ENCODE measurements at regions not wholly inside any gene's neighbourhood (a gene's known extent, or its start where the extent isn't known, plus 50 kb on each side); places are given as distances from the start of the nearest gene placed in this dataset.
"Not testable (repeated sequence)": the region's sequence is repeated elsewhere in the genome, so short reads cannot be mapped to it uniquely, and the experiment has no call there.

DNA sequence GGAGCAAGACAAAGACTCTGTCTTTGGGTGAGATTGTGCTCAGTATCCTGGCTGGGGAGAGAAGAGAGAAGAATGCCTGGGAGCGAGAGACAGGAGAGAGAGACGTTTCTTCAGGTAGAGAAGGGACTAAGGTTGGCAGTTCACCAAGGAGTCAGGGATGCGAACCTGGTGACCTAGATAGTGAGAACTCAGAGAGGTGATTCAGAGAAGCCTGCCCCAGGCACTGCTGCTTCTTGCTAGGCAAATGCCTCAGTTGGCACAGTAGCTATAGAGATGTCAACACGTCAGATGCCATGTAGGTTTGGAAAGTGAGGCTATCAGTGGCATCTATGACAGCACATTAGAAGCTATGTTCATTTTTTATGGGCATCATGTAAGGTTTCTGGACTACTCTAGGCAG lies 231.6 kb upstream of the VLDLR start:
- no peaks in the 10 kb centered on the region for H3K27me3 ChIP-seq (ENCODE audit: control insufficient read depth in 2 of 2, insufficient read depth in 2 of 2, low read length in 2 of 2)
- no peaks in the 10 kb centered on the region for H3K4me1 ChIP-seq (replicated peaks in 1 of 2; ENCODE audit: control insufficient read depth in 2 of 2, insufficient read depth in 2 of 2, low read length in 2 of 2)
- no peaks in the 10 kb centered on the region for H3K9me1 ChIP-seq (ENCODE audit: control insufficient read depth, insufficient read depth, low read length)
- no peak for ATAC-seq
- FAIRE-seq = no peak
- BruUV-seq (replicated peaks) = no TSS peak
- no peak overlapping the region for H3K27ac ChIP-seq (ENCODE audit: extremely low read depth, low read depth, low read length)
- no peak overlapping the region for H3K9ac ChIP-seq (ENCODE audit: insufficient read depth in 1 of 2, low read depth in 2 of 2, low read length in 2 of 2)
- 0% methylated on average over 2 of the region's 4 CpGs for WGBS (ENCODE audit: insufficient coverage, low coverage, missing lambda C conversion rate)
- H3K4me3 ChIP-seq = no peak overlapping the region
- in situ Hi-C loops (cut with MboI) (no loop called here), intact Hi-C loops (cut with micrococcal nuclease) (no loop called here)
- H4K20me1 ChIP-seq (replicated peaks; ENCODE audit: control insufficient read depth, insufficient read depth, low read length) = no peaks in the 10 kb centered on the region
- TF ChIP-seq ZNF184 (CRISPR knock-in tag; IDR thresholded peaks at IDR 0.05) = no peak
- TF ChIP-seq TARDBP (IDR thresholded peaks at IDR 0.05) = no peak
- TF ChIP-seq SUPT5H (IDR thresholded peaks at IDR 0.05) = no peak
- CTCF ChIA-PET (ENCODE audit: low intra/inter-chr PET ratio) = no interaction called here
- DNase-seq (ENCODE audit: extremely low read depth in 1 of 4, low spot score in 3 of 4) = no peak
- H3K79me2 ChIP-seq (ENCODE audit: control insufficient read depth, insufficient read depth, low read length) = no peaks in the 10 kb centered on the region
- POLR2A ChIA-PET = no interaction called here
- no peaks in the 10 kb centered on the region for H3K9me3 ChIP-seq (replicated peaks; ENCODE audit: control insufficient read depth, insufficient read depth, low read depth, low read length)
- H2AFZ ChIP-seq (ENCODE audit: low read depth, low read length) = no peak overlapping the region
- no peak overlapping the region for H3K4me2 ChIP-seq (ENCODE audit: insufficient read depth, low read length)
- H3K36me3 ChIP-seq (ENCODE audit: control insufficient read depth, insufficient read depth, low read length) = no peaks in the 10 kb centered on the region

DNA sequence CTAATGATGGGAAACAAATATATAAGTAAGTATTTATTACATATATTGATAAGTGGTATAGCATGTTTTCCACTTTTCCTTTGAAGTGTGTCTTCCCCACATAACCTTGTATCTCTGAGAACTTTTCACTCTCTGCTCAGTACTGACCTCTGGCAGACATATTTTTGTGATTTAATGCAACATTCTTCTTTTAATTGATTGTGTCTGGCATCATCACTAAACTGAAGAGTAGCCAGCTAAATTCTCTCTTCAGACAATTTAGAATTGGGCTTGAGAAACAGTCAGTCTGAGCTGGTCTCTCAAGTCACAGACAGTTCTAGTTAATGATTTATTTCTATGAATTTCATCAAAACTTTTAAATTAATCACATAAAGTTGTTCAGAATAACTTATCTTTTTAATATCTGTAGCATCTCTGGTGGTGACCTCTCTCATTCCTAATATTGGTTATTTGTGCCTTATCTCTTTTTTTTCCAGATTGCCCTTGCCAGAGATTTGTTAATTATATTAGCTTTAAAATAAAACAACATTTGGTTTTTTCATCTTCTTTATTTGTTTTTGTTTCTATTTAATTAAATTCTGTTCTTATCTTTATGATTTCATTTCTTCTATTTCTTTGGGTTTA lies 230.0 kb upstream of the VLDLR start:
- H3K9me3 ChIP-seq (replicated peaks; ENCODE audit: control insufficient read depth, insufficient read depth, low read depth, low read length); H3K36me3 ChIP-seq (ENCODE audit: control insufficient read depth, insufficient read depth, low read length); ATAC-seq; H3K27me3 ChIP-seq (ENCODE audit: control insufficient read depth in 2 of 2, insufficient read depth in 2 of 2, low read length in 2 of 2); BruUV-seq (replicated peaks); H3K4me1 ChIP-seq (replicated peaks in 1 of 2; ENCODE audit: control insufficient read depth in 2 of 2, insufficient read depth in 2 of 2, low read length in 2 of 2); H2AFZ ChIP-seq (ENCODE audit: low read depth, low read length); CTCF ChIA-PET (ENCODE audit: low intra/inter-chr PET ratio); intact Hi-C loops (cut with micrococcal nuclease); H3K79me2 ChIP-seq (ENCODE audit: control insufficient read depth, insufficient read depth, low read length); H3K4me2 ChIP-seq (ENCODE audit: insufficient read depth, low read length); H3K9me1 ChIP-seq (ENCODE audit: control insufficient read depth, insufficient read depth, low read length); DNase-seq (ENCODE audit: extremely low read depth in 1 of 4, low spot score in 3 of 4); H4K20me1 ChIP-seq (replicated peaks; ENCODE audit: control insufficient read depth, insufficient read depth, low read length); POLR2A ChIA-PET; FAIRE-seq; in situ Hi-C loops (cut with MboI); H3K9ac ChIP-seq (ENCODE audit: insufficient read depth in 1 of 2, low read depth in 2 of 2, low read length in 2 of 2); H3K4me3 ChIP-seq; H3K27ac ChIP-seq (ENCODE audit: extremely low read depth, low read depth, low read length): not testable (repeated sequence)

DNA sequence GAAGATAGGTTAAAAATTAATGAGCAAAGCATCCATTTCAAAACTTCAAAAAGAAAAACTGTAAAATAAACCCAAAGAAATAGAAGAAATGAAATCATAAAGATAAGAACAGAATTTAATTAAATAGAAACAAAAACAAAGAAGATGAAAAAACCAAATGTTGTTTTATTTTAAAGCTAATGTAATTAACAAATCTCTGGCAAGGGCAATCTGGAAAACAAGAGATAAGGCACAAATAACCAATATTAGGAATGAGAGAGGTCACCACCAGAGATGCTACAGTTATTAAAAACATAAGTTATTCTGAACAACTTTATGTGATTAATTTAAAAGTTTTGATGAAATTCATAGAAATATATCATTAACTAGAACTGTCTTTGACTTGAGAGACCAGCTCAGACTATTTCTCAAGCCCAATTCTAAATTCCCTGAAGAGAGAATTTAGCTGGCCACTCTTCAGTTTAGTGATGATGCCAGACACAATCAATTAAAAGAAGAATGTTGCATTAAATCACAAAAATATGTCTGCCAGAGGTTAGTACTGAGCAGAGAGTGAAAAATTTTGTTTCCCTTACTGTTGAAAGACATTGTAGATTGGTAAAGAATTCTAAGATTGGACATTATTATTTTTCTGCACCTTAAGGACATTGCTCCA lies 227.4 kb upstream of the VLDLR start:
- intact Hi-C loops (cut with micrococcal nuclease); H3K27ac ChIP-seq (ENCODE audit: extremely low read depth, low read depth, low read length); FAIRE-seq; ATAC-seq; H4K20me1 ChIP-seq (replicated peaks; ENCODE audit: control insufficient read depth, insufficient read depth, low read length); H3K27me3 ChIP-seq (ENCODE audit: control insufficient read depth in 2 of 2, insufficient read depth in 2 of 2, low read length in 2 of 2); H3K36me3 ChIP-seq (ENCODE audit: control insufficient read depth, insufficient read depth, low read length); H3K4me3 ChIP-seq; H3K4me2 ChIP-seq (ENCODE audit: insufficient read depth, low read length); H3K9me3 ChIP-seq (replicated peaks; ENCODE audit: control insufficient read depth, insufficient read depth, low read depth, low read length); CTCF ChIA-PET (ENCODE audit: low intra/inter-chr PET ratio); H3K9me1 ChIP-seq (ENCODE audit: control insufficient read depth, insufficient read depth, low read length); POLR2A ChIA-PET; H2AFZ ChIP-seq (ENCODE audit: low read depth, low read length); DNase-seq (ENCODE audit: extremely low read depth in 1 of 4, low spot score in 3 of 4); H3K79me2 ChIP-seq (ENCODE audit: control insufficient read depth, insufficient read depth, low read length); in situ Hi-C loops (cut with MboI); BruUV-seq (replicated peaks); H3K4me1 ChIP-seq (replicated peaks in 1 of 2; ENCODE audit: control insufficient read depth in 2 of 2, insufficient read depth in 2 of 2, low read length in 2 of 2); H3K9ac ChIP-seq (ENCODE audit: insufficient read depth in 1 of 2, low read depth in 2 of 2, low read length in 2 of 2): not testable (repeated sequence)
